Mononuclear cell (primary cell): ENCODE measurements at regions not wholly inside any gene's neighbourhood (a gene's known extent, or its start where the extent isn't known, plus 50 kb on each side); places are given as distances from the start of the nearest gene placed in this dataset.
A peak's percentile ranks its signal among the peaks of the same experiment; 100 is the strongest.

Experiments
- H3K27me3 ChIP-seq: 2 replicates; pipeline ENCODE4 v1.6.0; 2011; ENCODE audit warnings: low read length, control low read depth; ENCODE audit not compliant: insufficient read depth
- H3K4me1 ChIP-seq: 2 replicates; pipeline ENCODE4 v1.5.1; 2011; ENCODE audit warnings: mild to moderate bottlenecking, low read length, control low read depth; ENCODE audit not compliant: insufficient read depth
- H3K4me3 ChIP-seq: 2 replicates; pipeline ENCODE4 v1.5.1; 2011; ENCODE audit warnings: mild to moderate bottlenecking, low read length, moderate library complexity
- H3K9me3 ChIP-seq: 2 replicates; pipeline ENCODE4 v1.5.1; 2011; ENCODE audit warnings: low read depth, mild to moderate bottlenecking, control low read depth, low read length

- H3K4me3 ChIP-seq, result no peak overlapping the region
- H3K4me1 ChIP-seq, result no peaks in the 10 kb centered on the region
- H3K27me3 ChIP-seq, result no peaks in the 10 kb centered on the region
Observed at GRCh38 chrY:15349351-15349750, 825.0 kb downstream of the NLGN4Y start.

GRCh38 chrY:15355321-15355720 lies 831.0 kb downstream of the NLGN4Y start:
- Histone ChIP-seq H3K4me3 (no peak overlapping the region), H3K27me3 (no peaks in the 10 kb centered on the region), H3K9me3 (no peaks in the 10 kb centered on the region), H3K4me1 (no peaks in the 10 kb centered on the region)

More at GRCh38 chrY:15349351-15349750, 825.0 kb downstream of the NLGN4Y start:
- no peaks in the 10 kb centered on the region for H3K9me3 ChIP-seq

GRCh38 chrY:15360471-15360870 lies 836.1 kb downstream of the NLGN4Y start:
- Histone ChIP-seq H3K4me3 (no peak overlapping the region), H3K9me3 (no peaks in the 10 kb centered on the region), H3K27me3 (no peaks in the 10 kb centered on the region), H3K4me1 (no peaks in the 10 kb centered on the region)

GRCh38 chrY:15364996-15365395 lies 840.7 kb downstream of the NLGN4Y start:
- H3K4me3 ChIP-seq, result no peak overlapping the region
- H3K4me1 ChIP-seq, result no peaks in the 10 kb centered on the region
- H3K27me3 ChIP-seq, result no peaks in the 10 kb centered on the region
- no peaks in the 10 kb centered on the region for H3K9me3 ChIP-seq

- Histone ChIP-seq H3K27me3 (no peaks in the 10 kb centered on the region), H3K9me3 (no peaks in the 10 kb centered on the region), H3K4me3 (no peak overlapping the region), H3K4me1 (no peaks in the 10 kb centered on the region)
Observed at GRCh38 chrY:15368786-15369185, 844.5 kb downstream of the NLGN4Y start.

- H3K9me3 ChIP-seq, result no peaks in the 10 kb centered on the region
- H3K27me3 ChIP-seq, result no peaks in the 10 kb centered on the region
- no peaks in the 10 kb centered on the region for H3K4me1 ChIP-seq
- H3K4me3 ChIP-seq, result no peak overlapping the region
Observed at GRCh38 chrY:15385178-15385577, 860.8 kb downstream of the NLGN4Y start.

- H3K27me3 ChIP-seq, result no peaks in the 10 kb centered on the region
- H3K4me1 ChIP-seq, result no peaks in the 10 kb centered on the region
- H3K9me3 ChIP-seq, result no peaks in the 10 kb centered on the region
- H3K4me3 ChIP-seq, result no peak overlapping the region
Observed at GRCh38 chrY:15397556-15398280, 873.4 kb downstream of the NLGN4Y start.

GRCh38 chrY:15402451-15402850 lies 878.1 kb downstream of the NLGN4Y start:
- H3K9me3 ChIP-seq, result no peaks in the 10 kb centered on the region

GRCh38 chrY:15404551-15404950 lies 880.2 kb downstream of the NLGN4Y start:
- Histone ChIP-seq H3K4me1 (no peaks in the 10 kb centered on the region), H3K4me3 (no peak overlapping the region), H3K9me3 (no peaks in the 10 kb centered on the region), H3K27me3 (no peaks in the 10 kb centered on the region)

More at GRCh38 chrY:15402451-15402850, 878.1 kb downstream of the NLGN4Y start:
- H3K4me3 ChIP-seq, result no peak overlapping the region
- no peaks in the 10 kb centered on the region for H3K4me1 ChIP-seq
- no peaks in the 10 kb centered on the region for H3K27me3 ChIP-seq

- Histone ChIP-seq H3K9me3 (no peaks in the 10 kb centered on the region), H3K4me3 (no peak overlapping the region), H3K4me1 (no peaks in the 10 kb centered on the region), H3K27me3 (no peaks in the 10 kb centered on the region)
Observed at GRCh38 chrY:15415165-15415564, 890.8 kb downstream of the NLGN4Y start.

GRCh38 chrY:15418613-15419012 lies 894.3 kb downstream of the NLGN4Y start:
- no peaks in the 10 kb centered on the region for H3K9me3 ChIP-seq
- H3K27me3 ChIP-seq, result no peaks in the 10 kb centered on the region
- H3K4me1 ChIP-seq, result no peaks in the 10 kb centered on the region
- no peak overlapping the region for H3K4me3 ChIP-seq

- H3K27me3 ChIP-seq, result no peaks in the 10 kb centered on the region
- peak overlapping the region; percentile 26 for H3K4me3 ChIP-seq
- peaks cover 8% of the 10 kb centered on the region for H3K4me1 ChIP-seq
- no peaks in the 10 kb centered on the region for H3K9me3 ChIP-seq
Observed at GRCh38 chrY:15424665-15425132, 900.4 kb downstream of the NLGN4Y start.

GRCh38 chrY:15440021-15440695 lies 915.8 kb downstream of the NLGN4Y start:
- Histone ChIP-seq H3K9me3 (no peaks in the 10 kb centered on the region), H3K4me1 (no peaks in the 10 kb centered on the region), H3K27me3 (no peaks in the 10 kb centered on the region), H3K4me3 (no peak overlapping the region)

- no peaks in the 10 kb centered on the region for H3K27me3 ChIP-seq
- no peaks in the 10 kb centered on the region for H3K4me1 ChIP-seq
- no peaks in the 10 kb centered on the region for H3K9me3 ChIP-seq
- H3K4me3 ChIP-seq, result no peak overlapping the region
Observed at GRCh38 chrY:15440696-15441408, 916.5 kb downstream of the NLGN4Y start.

- no peak overlapping the region for H3K4me3 ChIP-seq
- no peaks in the 10 kb centered on the region for H3K9me3 ChIP-seq
- H3K4me1 ChIP-seq, result no peaks in the 10 kb centered on the region
- H3K27me3 ChIP-seq, result no peaks in the 10 kb centered on the region
Observed at GRCh38 chrY:15441878-15442277, 917.5 kb downstream of the NLGN4Y start.
